ENCODE measurements at regions not wholly inside any gene's neighbourhood (a gene's known extent, or its start where the extent isn't known, plus 50 kb on each side); places are given as distances from the start of the nearest gene placed in this dataset.

DNA sequence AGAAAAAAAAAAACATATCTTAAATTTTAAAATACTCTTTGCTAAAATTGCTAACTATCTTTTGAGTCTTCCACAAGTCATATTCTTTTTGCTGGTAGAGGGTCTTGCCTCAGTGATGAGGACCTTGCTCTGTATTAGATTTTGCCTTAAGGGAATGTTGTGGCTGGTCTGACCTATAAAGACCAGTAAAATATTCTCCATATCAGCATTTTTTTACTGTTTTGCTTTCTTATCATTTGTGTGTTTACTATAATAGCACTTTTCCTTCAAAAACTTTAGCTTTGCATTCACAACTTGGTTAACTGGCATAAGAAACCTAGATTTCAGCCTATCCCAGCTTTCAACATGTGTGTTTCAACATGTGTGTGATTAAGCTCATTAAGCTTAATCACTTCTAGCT is 224.7 kb upstream of the CDH18 start:
- BruUV-seq (replicated peaks) = no TSS peak
- ChIA-PET POLR2A (interaction anchor here (0.5 to 0.7 kb wide), 3 partner anchors 139 to 1980 kb away, joined by 3 to 4 read pairs (median 4); no protein-coding TSS in a partner anchor), CTCF (ENCODE audit: unreplicated experiment) (no interaction called here)

DNA sequence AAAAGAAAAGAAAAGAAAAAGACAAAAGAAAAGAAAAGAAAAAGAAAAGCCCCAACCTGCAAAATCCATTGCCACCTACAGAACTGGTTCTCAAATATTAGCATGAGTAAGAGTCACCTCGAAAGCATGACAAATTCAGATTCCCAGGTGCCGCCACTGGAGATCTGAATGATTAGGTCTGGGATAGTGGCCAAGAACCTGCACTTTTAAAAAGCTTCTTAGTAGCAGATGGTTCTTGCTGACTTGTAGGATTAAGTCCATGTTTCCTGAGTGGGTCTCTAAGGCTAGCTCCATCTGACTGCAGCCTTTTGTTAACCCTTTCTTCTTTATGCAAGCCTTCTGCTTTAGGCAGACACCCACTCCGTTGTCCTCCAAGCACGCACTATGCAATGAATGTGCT is 178.5 kb upstream of the CDH18 start:
- no peak for DNase-seq (ENCODE audit: low spot score)
- H4K20me1 ChIP-seq (ENCODE audit: insufficient read depth, low read length) = no peaks in the 10 kb centered on the region
- no peak overlapping the region for H3K27ac ChIP-seq (ENCODE audit: low read depth, low read length, poor library complexity, severe bottlenecking)
- intact Hi-C loops (cut with micrococcal nuclease; ENCODE audit: unreplicated experiment) = no loop called here
- TF ChIP-seq, protein P1, sequence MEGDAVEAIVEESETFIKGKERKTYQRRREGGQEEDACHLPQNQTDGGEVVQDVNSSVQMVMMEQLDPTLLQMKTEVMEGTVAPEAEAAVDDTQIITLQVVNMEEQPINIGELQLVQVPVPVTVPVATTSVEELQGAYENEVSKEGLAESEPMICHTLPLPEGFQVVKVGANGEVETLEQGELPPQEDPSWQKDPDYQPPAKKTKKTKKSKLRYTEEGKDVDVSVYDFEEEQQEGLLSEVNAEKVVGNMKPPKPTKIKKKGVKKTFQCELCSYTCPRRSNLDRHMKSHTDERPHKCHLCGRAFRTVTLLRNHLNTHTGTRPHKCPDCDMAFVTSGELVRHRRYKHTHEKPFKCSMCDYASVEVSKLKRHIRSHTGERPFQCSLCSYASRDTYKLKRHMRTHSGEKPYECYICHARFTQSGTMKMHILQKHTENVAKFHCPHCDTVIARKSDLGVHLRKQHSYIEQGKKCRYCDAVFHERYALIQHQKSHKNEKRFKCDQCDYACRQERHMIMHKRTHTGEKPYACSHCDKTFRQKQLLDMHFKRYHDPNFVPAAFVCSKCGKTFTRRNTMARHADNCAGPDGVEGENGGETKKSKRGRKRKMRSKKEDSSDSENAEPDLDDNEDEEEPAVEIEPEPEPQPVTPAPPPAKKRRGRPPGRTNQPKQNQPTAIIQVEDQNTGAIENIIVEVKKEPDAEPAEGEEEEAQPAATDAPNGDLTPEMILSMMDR (conservative IDR thresholded peaks at IDR 0.05; ENCODE audit: low read length) = no peak
- TF ChIP-seq EZH2phosphoT487 (IDR thresholded peaks at IDR 0.05; ENCODE audit: borderline replicate concordance, low read depth, low read length) = no peak
- H3K4me1 ChIP-seq (ENCODE audit: insufficient read depth, low read length, poor library complexity, severe bottlenecking) = no peaks in the 10 kb centered on the region
- no peaks in the 10 kb centered on the region for H3K9me3 ChIP-seq (ENCODE audit: low read length)
- no peaks in the 10 kb centered on the region for H3K9me2 ChIP-seq (ENCODE audit: insufficient read depth, low read length)
- H3K79me2 ChIP-seq (ENCODE audit: insufficient read depth, low read depth, low read length) = no peaks in the 10 kb centered on the region
- ChIA-PET POLR2A (interaction anchor here (0.8 kb wide), 1 partner anchor 17 kb away, joined by 3 read pairs; no protein-coding TSS in a partner anchor), CTCF (ENCODE audit: unreplicated experiment) (no interaction called here)
- H2AFZ ChIP-seq (ENCODE audit: low read length) = no peak overlapping the region
- no TSS peak for BruUV-seq (replicated peaks)
- H3K4me3 ChIP-seq (ENCODE audit: low read depth, low read length, poor library complexity, severe bottlenecking) = no peak overlapping the region
- H3K4me2 ChIP-seq (ENCODE audit: low read length) = no peak overlapping the region
- H3K36me3 ChIP-seq (ENCODE audit: insufficient read depth, low read length) = no peaks in the 10 kb centered on the region

More for the DNA sequence above, 224.7 kb upstream of the CDH18 start:
- no peak overlapping the region for H3K4me2 ChIP-seq (ENCODE audit: low read length)
- H3K9me3 ChIP-seq (ENCODE audit: low read length) = no peaks in the 10 kb centered on the region
- DNase-seq (ENCODE audit: low spot score) = no peak
- no peaks in the 10 kb centered on the region for H3K4me1 ChIP-seq (ENCODE audit: insufficient read depth, low read length, poor library complexity, severe bottlenecking)
- H2AFZ ChIP-seq (ENCODE audit: low read length) = no peak overlapping the region
- no peaks in the 10 kb centered on the region for H3K79me2 ChIP-seq (ENCODE audit: insufficient read depth, low read depth, low read length)
- intact Hi-C loops (cut with micrococcal nuclease; ENCODE audit: unreplicated experiment) = no loop called here
- no peak overlapping the region for H3K4me3 ChIP-seq (ENCODE audit: low read depth, low read length, poor library complexity, severe bottlenecking)
- no peaks in the 10 kb centered on the region for H3K36me3 ChIP-seq (ENCODE audit: insufficient read depth, low read length)
- H4K20me1 ChIP-seq (ENCODE audit: insufficient read depth, low read length) = no peaks in the 10 kb centered on the region
- no peak overlapping the region for H3K27ac ChIP-seq (ENCODE audit: low read depth, low read length, poor library complexity, severe bottlenecking)
- H3K9me2 ChIP-seq (ENCODE audit: insufficient read depth, low read length) = no peaks in the 10 kb centered on the region
- TF ChIP-seq EZH2phosphoT487 (IDR thresholded peaks at IDR 0.05; ENCODE audit: borderline replicate concordance, low read depth, low read length) = no peak
- TF ChIP-seq, protein P1 (conservative IDR thresholded peaks at IDR 0.05; ENCODE audit: low read length) = no peak

DNA sequence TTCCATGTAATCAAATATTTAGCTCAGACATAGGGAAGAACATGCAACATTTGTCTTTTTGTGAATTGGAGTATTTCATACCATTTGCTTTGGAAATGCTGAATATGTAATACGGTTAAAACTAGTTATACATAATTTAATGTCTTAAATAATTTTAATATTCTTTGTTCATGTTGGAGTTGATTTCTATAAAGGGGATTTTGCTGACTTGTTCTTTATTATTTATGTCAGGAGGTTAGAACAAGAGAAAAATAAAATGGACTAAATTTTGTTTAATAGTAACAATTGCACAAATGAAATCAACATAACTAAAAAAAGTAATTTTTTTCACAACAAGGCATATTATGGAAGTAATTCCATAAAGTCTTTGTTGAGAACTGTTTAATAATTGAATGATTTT is 170.0 kb upstream of the CDH18 start:
- POLR2A ChIA-PET = no interaction called here
- no peak overlapping the region for H3K4me2 ChIP-seq (ENCODE audit: low read length)
- CTCF ChIA-PET (ENCODE audit: unreplicated experiment) = no interaction called here

More for the DNA sequence above, 170.0 kb upstream of the CDH18 start:
- intact Hi-C loops (cut with micrococcal nuclease; ENCODE audit: unreplicated experiment) = no loop called here
- no peaks in the 10 kb centered on the region for H3K9me2 ChIP-seq (ENCODE audit: insufficient read depth, low read length)
- no TSS peak for BruUV-seq (replicated peaks)
- H3K4me3 ChIP-seq (ENCODE audit: low read depth, low read length, poor library complexity, severe bottlenecking) = no peak overlapping the region
- no peak overlapping the region for H3K27ac ChIP-seq (ENCODE audit: low read depth, low read length, poor library complexity, severe bottlenecking)
- no peaks in the 10 kb centered on the region for H3K36me3 ChIP-seq (ENCODE audit: insufficient read depth, low read length)
- TF ChIP-seq EZH2phosphoT487 (IDR thresholded peaks at IDR 0.05; ENCODE audit: borderline replicate concordance, low read depth, low read length) = no peak
- TF ChIP-seq, protein P1 (conservative IDR thresholded peaks at IDR 0.05; ENCODE audit: low read length) = no peak
- H2AFZ ChIP-seq (ENCODE audit: low read length) = no peak overlapping the region
- no peak for DNase-seq (ENCODE audit: low spot score)
- no peaks in the 10 kb centered on the region for H3K79me2 ChIP-seq (ENCODE audit: insufficient read depth, low read depth, low read length)
- no peaks in the 10 kb centered on the region for H3K4me1 ChIP-seq (ENCODE audit: insufficient read depth, low read length, poor library complexity, severe bottlenecking)
- H4K20me1 ChIP-seq (ENCODE audit: insufficient read depth, low read length) = no peaks in the 10 kb centered on the region
- no peaks in the 10 kb centered on the region for H3K9me3 ChIP-seq (ENCODE audit: low read length)

Measured in OCI-LY7 (cell line).